Endothelial cell of umbilical vein (primary cell): ENCODE measurements at regions not wholly inside any gene's neighbourhood (a gene's known extent, or its start where the extent isn't known, plus 50 kb on each side); places are given as distances from the start of the nearest gene placed in this dataset.
"Not testable (repeated sequence)": the region's sequence is repeated elsewhere in the genome, so short reads cannot be mapped to it uniquely, and the experiment has no call there.

ENCODE experiments used
- EZH2 ChIP-seq: IDR thresholded peaks from 2 replicates; pipeline ENCODE4 v1.6.1; 2012; ENCODE audit warnings: borderline replicate concordance, low read depth, mild to moderate bottlenecking, moderate library complexity, low read length, inconsistent platforms; ENCODE audit not compliant: severe bottlenecking
- POLR2A ChIP-seq: IDR thresholded peaks from 2 replicates; pipeline ENCODE4 v1.6.1; 2012; ENCODE audit warnings: low read depth, mild to moderate bottlenecking, control low read depth, low read length
- POLR2AphosphoS5 ChIP-seq: IDR thresholded peaks from 2 replicates; pipeline ENCODE4 v1.6.1; 2012; ENCODE audit warnings: low read depth, mild to moderate bottlenecking, control low read depth, low read length, moderate library complexity; ENCODE audit not compliant: insufficient read depth

- TF ChIP-seq POLR2AphosphoS5, EZH2, POLR2A: not testable (repeated sequence)
Observed at GRCh38 chr7:108673699-108674098, 104.0 kb downstream of the DNAJB9 start.
